ENCODE measurements at regions not wholly inside any gene's neighbourhood (a gene's known extent, or its start where the extent isn't known, plus 50 kb on each side); places are given as distances from the start of the nearest gene placed in this dataset.

DNA sequence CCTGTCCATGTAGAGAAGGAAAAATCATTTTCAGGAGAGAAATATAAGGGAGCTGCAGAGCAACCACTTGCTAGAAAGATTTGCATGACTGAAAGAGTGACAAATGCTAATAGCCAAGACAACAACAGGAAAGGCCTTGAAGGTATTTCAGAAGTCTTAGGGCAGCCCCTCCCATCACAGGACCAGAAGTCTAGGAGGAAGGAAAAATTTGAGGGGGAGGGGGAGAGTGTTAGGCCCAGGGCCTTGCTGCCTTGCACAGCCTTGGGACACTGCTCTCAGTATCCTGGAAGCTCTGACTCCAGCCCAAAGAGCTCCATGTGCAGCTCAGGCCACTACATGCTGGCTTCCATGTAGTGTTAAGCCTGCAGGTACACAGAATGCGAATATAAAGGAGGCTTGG lies 266.9 kb downstream of the GLI2 start:
- peak in 2 of 8 experiments; percentile 33 to 38 for ATAC-seq (replicated peaks in 6 of 8)
- 0% methylated on average over 1 of the region's 1 CpG; no CpG with 5 or more reads in 8 of the 10 experiments for WGBS, 10 experiments
- Histone ChIP-seq H3K27ac (no peak overlapping the region), H3K4me1 (replicated peaks in 1 of 2) (peaks cover 3 to 17% of the 10 kb centered on the region in 2 donors), H3K4me3 (no peak overlapping the region)
- in situ Hi-C loops (cut with MboI; ENCODE audit: low pct_unique_long_range_greater_than_20kb in 2 of 9, low sequenced_read_pairs in 9 of 9, unreplicated experiment in 9 of 9): no loop called here

DNA sequence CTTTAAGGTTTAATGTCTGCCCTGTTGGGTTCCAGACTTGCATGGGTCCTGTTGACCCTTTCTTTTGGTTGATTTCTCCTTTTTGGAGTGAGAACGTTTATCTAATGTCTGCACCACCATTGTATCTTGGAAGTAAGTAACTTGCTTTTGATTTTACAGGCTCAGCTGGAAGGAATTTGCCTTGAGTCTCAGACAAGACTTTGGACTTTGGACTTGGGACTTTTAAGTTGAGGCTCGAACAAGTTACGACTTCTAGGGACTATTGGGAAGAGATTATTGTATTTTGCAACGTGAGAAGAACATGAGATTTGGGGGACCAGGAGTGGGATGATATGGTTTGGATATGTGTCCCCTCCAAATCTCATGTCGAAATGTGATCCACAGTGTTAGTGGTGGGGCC lies 267.7 kb downstream of the GLI2 start:
- WGBS, 10 experiments: 50 to 90% (median 80%) methylated on average over 1 to 5 of the region's 5 CpGs; no CpG with 5 or more reads in 1 of the 10 experiments
- Histone ChIP-seq H3K4me1 (replicated peaks in 1 of 2) (peaks cover 3 to 17% of the 10 kb centered on the region in 2 donors), H3K27ac (no peak overlapping the region), H3K4me3 (no peak overlapping the region)
- in situ Hi-C loops (cut with MboI; ENCODE audit: low pct_unique_long_range_greater_than_20kb in 2 of 9, low sequenced_read_pairs in 9 of 9, unreplicated experiment in 9 of 9): no loop called here
- no peak for ATAC-seq (replicated peaks in 6 of 8)

DNA sequence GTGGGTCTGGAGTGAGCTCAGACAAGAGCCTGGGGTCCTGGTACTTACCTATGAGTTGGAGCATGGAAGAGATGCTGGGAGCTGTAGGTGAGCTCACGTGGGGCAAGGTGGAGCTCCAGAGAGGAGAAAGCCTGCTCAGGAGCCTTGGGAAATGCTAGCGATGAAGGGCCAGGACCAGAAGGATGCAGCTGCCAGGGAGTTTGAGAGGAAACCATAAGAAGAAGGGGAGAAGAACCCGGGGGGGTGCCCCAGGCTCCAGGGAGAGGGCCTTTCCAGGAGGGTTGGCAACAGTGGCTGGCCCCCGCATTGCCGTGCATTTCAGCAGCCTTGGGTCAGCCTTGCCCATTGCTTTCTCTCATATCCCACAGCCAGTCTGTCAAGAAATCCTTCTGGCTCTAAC lies 268.7 kb downstream of the GLI2 start:
- in situ Hi-C loops (cut with MboI; ENCODE audit: low pct_unique_long_range_greater_than_20kb in 2 of 9, low sequenced_read_pairs in 9 of 9, unreplicated experiment in 9 of 9): no loop called here
- ATAC-seq (replicated peaks in 6 of 8): no peak
- 40 to 100% (median 90%) methylated on average over 1 to 4 of the region's 5 CpGs; no CpG with 5 or more reads in 3 of the 10 experiments for WGBS, 10 experiments
- H3K4me3 ChIP-seq: no peak overlapping the region
- H3K27ac ChIP-seq: no peak overlapping the region
- peaks cover 3 to 17% of the 10 kb centered on the region in 2 donors for H3K4me1 ChIP-seq (replicated peaks in 1 of 2)

DNA sequence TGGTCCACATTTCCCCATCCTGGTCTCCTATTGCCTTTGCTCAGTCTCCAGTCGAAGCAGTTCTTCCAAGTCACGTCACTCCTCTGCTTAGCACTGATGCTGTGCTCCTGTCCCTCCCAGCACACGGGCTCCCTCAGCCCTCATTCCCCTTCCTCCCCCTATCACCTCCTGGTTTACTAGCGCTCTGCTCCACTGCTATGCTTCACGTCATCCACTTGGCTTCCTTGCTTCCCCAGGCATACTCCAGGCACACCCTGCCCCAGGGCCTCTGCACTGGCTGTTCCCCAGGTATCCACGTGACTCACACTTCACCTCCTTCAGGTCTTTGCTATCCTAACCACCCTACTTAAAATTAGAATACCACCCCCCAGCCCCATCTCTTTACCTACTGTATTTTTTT lies 269.3 kb downstream of the GLI2 start:
- 7 to 100% (median 67%) methylated on average over 1 to 6 of the region's 6 CpGs for WGBS, 10 experiments
- in situ Hi-C loops (cut with MboI; ENCODE audit: low pct_unique_long_range_greater_than_20kb in 2 of 9, low sequenced_read_pairs in 9 of 9, unreplicated experiment in 9 of 9): no loop called here
- peaks cover 3 to 17% of the 10 kb centered on the region in 2 donors for H3K4me1 ChIP-seq (replicated peaks in 1 of 2)
- H3K27ac ChIP-seq: no peak overlapping the region
- ATAC-seq (replicated peaks in 6 of 8): peak in 2 of 8 experiments; percentile 53 to 61
- H3K4me3 ChIP-seq: no peak overlapping the region

DNA sequence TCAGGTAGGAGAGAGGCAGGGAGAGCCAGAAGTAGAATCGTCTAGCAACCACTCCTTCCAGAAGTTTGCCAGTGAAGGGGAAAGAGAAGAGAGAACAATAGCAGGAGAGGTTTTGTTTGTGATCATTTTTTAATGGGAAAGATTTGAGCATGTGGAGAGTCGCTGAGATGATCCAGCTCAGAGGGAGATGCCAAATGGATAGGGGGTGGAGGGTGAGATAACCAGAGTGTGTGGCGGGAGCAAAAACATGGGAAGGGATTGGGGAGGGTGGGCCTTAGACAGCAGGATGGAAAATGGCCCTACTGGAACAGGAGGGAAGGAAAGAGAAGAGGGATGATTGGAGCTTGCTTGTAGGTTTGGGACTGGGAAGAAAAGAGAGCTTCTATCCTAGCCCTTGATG lies 269.8 kb downstream of the GLI2 start:
- WGBS, 10 experiments: 17 to 100% (median 50%) methylated on average over 1 of the region's 3 CpGs; no CpG with 5 or more reads in 6 of the 10 experiments
- no peak for ATAC-seq (replicated peaks in 6 of 8)
- in situ Hi-C loops (cut with MboI; ENCODE audit: low pct_unique_long_range_greater_than_20kb in 2 of 9, low sequenced_read_pairs in 9 of 9, unreplicated experiment in 9 of 9): no loop called here
- Histone ChIP-seq H3K27ac (peak overlapping the region in 1 of 2 donors; percentile 45), H3K4me3 (no peak overlapping the region), H3K4me1 (replicated peaks in 1 of 2) (peaks cover 3 to 17% of the 10 kb centered on the region in 2 donors)

DNA sequence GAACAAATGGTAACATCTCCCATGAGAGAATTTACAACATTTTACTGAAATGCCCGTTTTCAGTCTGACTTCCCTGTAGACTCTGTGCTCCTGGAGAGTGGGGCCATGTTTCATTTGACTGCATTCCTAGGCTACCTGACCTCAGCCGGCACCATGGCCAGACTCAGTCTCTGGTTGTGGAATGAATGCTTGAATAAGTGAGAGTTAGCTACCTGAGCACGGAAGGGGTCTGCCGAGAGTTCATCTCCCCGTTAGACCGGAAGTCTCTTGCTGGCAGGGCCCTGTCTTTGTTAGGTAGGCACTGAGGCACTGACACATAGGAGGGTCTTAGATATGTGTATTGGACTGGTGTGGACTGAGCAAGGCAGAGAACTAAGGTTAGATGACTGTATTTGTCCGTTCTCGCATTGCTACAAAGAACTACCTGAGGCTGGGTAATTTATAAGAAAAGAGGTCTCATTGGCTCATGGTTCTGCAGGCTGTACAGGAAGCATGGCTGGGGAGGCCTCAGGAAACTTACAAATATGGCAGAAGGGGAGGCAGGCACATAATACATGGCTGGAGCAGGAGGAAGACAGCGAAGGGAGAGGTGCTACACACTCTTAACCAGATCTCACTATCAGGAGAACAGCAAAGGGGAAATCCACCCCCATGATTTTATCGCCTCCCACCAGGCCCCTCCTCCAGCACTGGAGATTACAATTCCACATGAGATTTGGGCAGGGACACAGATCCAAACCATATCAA lies 271.2 kb downstream of the GLI2 start:
- Histone ChIP-seq H3K4me3 (no peak overlapping the region), H3K4me1 (replicated peaks in 1 of 2) (peaks cover 3 to 17% of the 10 kb centered on the region in 2 donors), H3K27ac (peak overlapping the region; percentile 31 to 45)
- ATAC-seq (replicated peaks in 6 of 8): no peak
- WGBS, 10 experiments: 83 to 100% (median 92%) methylated on average over 1 to 6 of the region's 10 CpGs; no CpG with 5 or more reads in 4 of the 10 experiments
- in situ Hi-C loops (cut with MboI; ENCODE audit: low pct_unique_long_range_greater_than_20kb in 2 of 9, low sequenced_read_pairs in 9 of 9, unreplicated experiment in 9 of 9): no loop called here

DNA sequence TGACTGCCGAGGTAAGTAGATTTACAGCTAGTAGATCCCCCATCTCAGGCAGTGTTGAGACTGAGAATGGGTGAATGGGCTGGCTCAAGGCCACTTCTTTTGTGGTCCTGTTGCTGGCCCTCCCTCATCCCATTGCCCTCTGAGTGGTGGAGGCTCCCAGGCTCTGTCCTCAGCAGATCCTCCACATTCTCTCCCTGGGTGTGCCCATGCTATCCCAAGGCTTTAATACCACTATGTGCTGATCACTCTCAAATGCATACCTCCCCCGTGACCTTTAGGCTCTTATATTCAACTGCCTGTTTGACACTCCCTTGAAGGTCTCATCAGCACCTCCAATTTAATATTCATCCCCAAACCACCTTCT lies 271.8 kb downstream of the GLI2 start:
- WGBS, 10 experiments: 67 to 100% (median 86%) methylated on average over 1 to 2 of the region's 2 CpGs; no CpG with 5 or more reads in 6 of the 10 experiments
- in situ Hi-C loops (cut with MboI; ENCODE audit: low pct_unique_long_range_greater_than_20kb in 2 of 9, low sequenced_read_pairs in 9 of 9, unreplicated experiment in 9 of 9): no loop called here

DNA sequence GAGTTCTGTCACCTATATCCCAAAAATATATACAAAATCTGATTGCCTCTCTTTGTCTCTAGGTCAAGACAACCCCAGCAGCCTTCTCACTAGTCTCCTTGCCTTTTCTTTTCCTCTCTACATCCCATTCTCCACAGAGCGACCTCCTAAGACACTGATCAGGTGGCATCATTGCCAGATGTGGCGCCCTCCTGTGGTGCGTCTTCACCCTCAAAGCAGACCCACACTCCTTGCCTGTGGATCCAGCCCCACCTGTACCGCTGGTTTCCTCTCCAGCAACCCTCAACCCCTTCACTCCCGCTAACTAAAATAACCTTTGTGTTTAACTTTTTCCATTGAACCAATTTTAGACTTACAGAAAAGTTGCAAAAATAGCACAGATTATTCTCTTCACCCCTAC lies 273.3 kb downstream of the GLI2 start:
- no peak overlapping the region for H3K4me3 ChIP-seq
- H3K4me1 ChIP-seq (replicated peaks in 1 of 2): peaks cover 3 to 17% of the 10 kb centered on the region in 2 donors
- no peak overlapping the region for H3K27ac ChIP-seq
- in situ Hi-C loops (cut with MboI; ENCODE audit: low pct_unique_long_range_greater_than_20kb in 2 of 9, low sequenced_read_pairs in 9 of 9, unreplicated experiment in 9 of 9): no loop called here
- 27 to 100% (median 87%) methylated on average over 1 to 5 of the region's 5 CpGs; no CpG with 5 or more reads in 1 of the 10 experiments for WGBS, 10 experiments
- peak in 2 of 8 experiments; percentile 44 to 67 for ATAC-seq (replicated peaks in 6 of 8)

More for the DNA sequence above, 271.8 kb downstream of the GLI2 start:
- Histone ChIP-seq H3K4me1 (replicated peaks in 1 of 2) (peaks cover 3 to 17% of the 10 kb centered on the region in 2 donors), H3K27ac (no peak overlapping the region), H3K4me3 (no peak overlapping the region)
- ATAC-seq (replicated peaks in 6 of 8): peak in 1 of 8 experiments; percentile 23

DNA sequence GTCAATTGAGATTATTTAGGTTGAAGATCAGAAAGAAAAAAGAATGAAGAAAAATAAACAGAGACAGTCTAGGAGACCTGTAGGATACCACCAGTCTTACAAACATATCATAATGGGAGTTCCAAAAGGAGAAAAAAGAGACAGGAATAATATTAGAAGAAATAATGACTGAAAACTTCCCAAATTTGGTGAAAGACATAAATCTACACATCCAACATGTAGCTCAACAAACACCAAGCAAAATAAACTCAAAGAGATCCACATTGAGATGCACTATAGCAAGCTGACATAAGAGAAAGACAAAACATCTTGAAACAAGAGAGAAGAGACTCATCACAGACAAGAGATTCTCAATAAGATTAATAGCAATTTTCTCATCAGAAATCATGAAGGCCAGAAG lies 274.0 kb downstream of the TFCP2L1 start:
- Histone ChIP-seq H3K4me1 (replicated peaks in 1 of 2) (peaks cover 3 to 8% of the 10 kb centered on the region in 2 donors), H3K4me3 (no peak overlapping the region), H3K27ac (no peak overlapping the region)
- no peak for ATAC-seq (replicated peaks in 6 of 8)
- in situ Hi-C loops (cut with MboI; ENCODE audit: low pct_unique_long_range_greater_than_20kb in 2 of 9, low sequenced_read_pairs in 9 of 9, unreplicated experiment in 9 of 9): no loop called here

DNA sequence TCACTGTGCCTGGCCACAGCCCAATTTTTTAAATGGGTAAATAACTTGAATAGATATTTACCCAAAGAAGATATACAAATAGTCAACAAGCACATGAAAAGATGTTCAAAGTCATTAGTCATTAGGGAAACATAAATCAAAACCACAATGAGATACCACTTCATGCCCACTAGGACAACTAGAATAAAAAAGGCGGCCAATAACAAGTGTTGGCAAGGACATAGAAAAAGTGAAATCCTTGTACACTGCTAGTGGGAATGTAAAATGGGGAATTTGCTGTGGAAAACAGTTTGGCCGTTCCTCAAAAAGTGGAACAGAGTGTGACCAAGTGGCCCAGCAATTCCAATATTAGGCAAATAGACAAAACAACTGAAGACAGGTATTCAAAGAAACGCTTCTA lies 270.1 kb downstream of the TFCP2L1 start:
- H3K4me3 ChIP-seq: no peak overlapping the region
- no peak overlapping the region for H3K27ac ChIP-seq
- in situ Hi-C loops (cut with MboI; ENCODE audit: low pct_unique_long_range_greater_than_20kb in 2 of 9, low sequenced_read_pairs in 9 of 9, unreplicated experiment in 9 of 9): no loop called here
- WGBS, 10 experiments: 60 to 100% (median 94%) methylated on average over 1 to 3 of the region's 3 CpGs
- peaks cover 0 to 2% of the 10 kb centered on the region in 2 donors for H3K4me1 ChIP-seq (replicated peaks in 1 of 2)
- no peak for ATAC-seq (replicated peaks in 6 of 8)

DNA sequence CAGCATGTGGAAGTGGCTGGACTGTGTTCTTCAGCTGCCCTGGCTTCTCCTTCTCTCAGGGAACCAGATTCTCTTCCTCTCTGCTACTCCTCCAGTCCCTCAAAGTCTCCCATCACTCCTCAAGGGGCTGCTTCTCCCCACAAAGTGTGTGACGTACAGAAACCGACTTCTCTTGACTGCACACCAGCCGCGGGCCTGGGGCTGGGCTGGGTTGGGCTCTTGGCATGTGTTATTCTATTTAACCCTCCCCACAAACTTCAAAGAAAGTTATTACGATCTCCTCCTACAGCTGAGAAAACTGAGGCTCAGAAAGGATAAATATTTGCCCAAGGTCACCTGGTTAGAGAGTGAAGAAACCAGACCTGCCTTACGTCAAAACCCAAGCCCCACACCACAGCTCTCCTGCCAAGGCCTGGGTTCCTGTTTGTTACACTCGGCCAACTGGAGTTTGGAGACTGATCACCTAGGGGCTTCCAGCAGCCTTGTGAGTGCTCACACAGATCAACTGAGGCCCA lies 269.0 kb downstream of the TFCP2L1 start:
- in situ Hi-C loops (cut with MboI; ENCODE audit: low pct_unique_long_range_greater_than_20kb in 2 of 9, low sequenced_read_pairs in 9 of 9, unreplicated experiment in 9 of 9): no loop called here
- Histone ChIP-seq H3K4me1 (replicated peaks in 1 of 2) (peaks cover 0 to 2% of the 10 kb centered on the region in 2 donors), H3K27ac (no peak overlapping the region), H3K4me3 (no peak overlapping the region)
- WGBS, 10 experiments: 74 to 100% (median 85%) methylated on average over 1 to 7 of the region's 7 CpGs; no CpG with 5 or more reads in 5 of the 10 experiments
- no peak for ATAC-seq (replicated peaks in 6 of 8)

DNA sequence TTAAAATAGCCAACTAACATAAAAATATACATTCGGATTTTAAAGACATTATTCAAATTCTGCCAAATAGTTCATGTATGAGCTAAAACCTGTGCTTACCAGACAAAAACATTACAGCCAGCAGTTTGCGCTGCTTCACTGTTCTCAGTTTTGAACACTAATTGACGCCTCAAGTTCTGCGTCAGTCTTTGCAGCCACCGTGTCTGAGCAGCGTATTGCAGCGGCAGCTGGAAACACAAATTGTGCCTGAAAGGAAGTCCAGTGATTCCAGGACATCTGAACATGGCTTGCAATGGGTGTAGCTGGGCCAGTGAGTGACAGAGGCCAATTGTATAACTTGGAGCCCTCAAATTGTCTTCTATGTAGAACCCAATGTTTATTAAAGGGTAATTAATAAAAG lies 267.6 kb downstream of the TFCP2L1 start:
- in situ Hi-C loops (cut with MboI; ENCODE audit: low pct_unique_long_range_greater_than_20kb in 2 of 9, low sequenced_read_pairs in 9 of 9, unreplicated experiment in 9 of 9): no loop called here
- WGBS, 10 experiments: 9 to 84% (median 45%) methylated on average over 1 to 7 of the region's 7 CpGs
- no peak for ATAC-seq (replicated peaks in 6 of 8)
- no peak overlapping the region for H3K27ac ChIP-seq
- peaks cover 5 to 10% of the 10 kb centered on the region in 2 donors for H3K4me1 ChIP-seq (replicated peaks in 1 of 2)
- H3K4me3 ChIP-seq: no peak overlapping the region

DNA sequence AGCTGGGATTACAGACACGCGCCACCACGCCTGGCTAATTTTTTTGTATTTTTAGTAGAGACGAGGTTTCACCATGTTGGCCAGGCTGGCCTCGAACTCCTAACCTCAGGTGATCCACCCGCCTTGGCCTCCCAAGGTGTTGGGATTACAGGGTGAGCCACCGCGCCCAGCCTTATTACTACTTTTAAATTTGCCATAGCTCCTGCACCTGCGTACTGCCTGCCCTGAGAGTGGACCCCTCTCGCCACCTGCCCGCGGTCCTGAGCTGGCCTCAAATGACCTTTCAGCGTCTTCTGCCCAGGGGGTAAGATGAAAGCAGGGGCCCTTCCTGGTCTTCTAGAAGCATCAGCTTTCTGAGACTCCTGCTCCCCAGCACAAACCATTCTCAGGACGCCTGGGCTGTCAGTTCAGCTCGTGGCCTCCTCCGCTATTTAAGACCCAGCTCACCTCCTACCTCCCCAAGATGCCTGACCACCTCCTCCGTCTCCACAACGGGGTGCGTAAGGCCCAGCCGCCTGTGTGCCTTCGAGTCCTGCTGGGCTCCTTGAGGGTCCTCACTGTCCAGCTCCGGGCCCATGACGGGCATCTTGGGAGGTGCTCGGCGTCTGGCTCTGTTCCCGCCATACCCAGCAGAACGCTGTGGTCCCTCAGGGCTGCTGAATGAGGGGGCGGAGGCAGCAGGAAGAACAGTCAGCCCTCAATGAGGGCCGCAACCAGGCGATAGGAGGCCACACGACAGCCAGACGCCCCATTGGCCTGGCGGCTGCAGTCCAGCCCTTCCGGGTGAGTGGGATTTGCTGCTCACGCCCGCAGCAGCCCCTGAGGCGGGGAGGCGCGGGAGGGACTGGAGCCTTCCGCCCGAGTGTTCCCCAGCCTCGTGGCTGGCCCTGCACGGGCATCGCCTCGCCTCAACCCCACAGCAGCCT lies 266.6 kb downstream of the TFCP2L1 start:
- peaks cover 5 to 10% of the 10 kb centered on the region in 2 donors for H3K4me1 ChIP-seq (replicated peaks in 1 of 2)
- WGBS, 10 experiments: 89 to 100% (median 91%) methylated on average over 2 to 20 of the region's 45 CpGs; no CpG with 5 or more reads in 3 of the 10 experiments
- ATAC-seq (replicated peaks in 6 of 8): peak in 1 of 8 experiments; percentile 41
- no peak overlapping the region for H3K4me3 ChIP-seq
- in situ Hi-C loops (cut with MboI; ENCODE audit: low pct_unique_long_range_greater_than_20kb in 2 of 9, low sequenced_read_pairs in 9 of 9, unreplicated experiment in 9 of 9): no loop called here
- H3K27ac ChIP-seq: no peak overlapping the region

All from motor neuron (in vitro differentiated cells).